HEK293 (cell line): ENCODE measurements at regions not wholly inside any gene's neighbourhood (a gene's known extent, or its start where the extent isn't known, plus 50 kb on each side); places are given as distances from the start of the nearest gene placed in this dataset.

Source experiments
- CTCF ChIA-PET: fragments of 350-600 bp; formaldehyde crosslinking; extraction: SDS; loops from one replicate; lab custom pipeline; 2021; ENCODE audit warnings: antibody characterized with exemption; lab: Yijun Ruan, JAX
- POLR2A ChIA-PET: fragments of 300-600 bp; formaldehyde crosslinking; extraction: SDS; loops from one replicate; lab custom pipeline; 2020; ENCODE audit warnings: antibody characterized with exemption, inconsistent platforms; lab: Yijun Ruan, JAX
- H3K27ac ChIP-seq: fragments of 200-500 bp; sonication (Bioruptor generic); 2 replicates; pipeline ENCODE4 v1.5.1; 2014; ENCODE audit warnings: low read depth, low read length, control low read depth, inconsistent platforms; ENCODE audit errors: extremely low read depth
- H3K36me3 ChIP-seq, 2 experiments: fragments of 200-500 bp in 1 of 2; sonication (Bioruptor generic) in 1 of 2; 1 replicate in 1 of 2; 2 replicates in 1 of 2; pipeline ENCODE4 v1.5.1; 2014 to 2017; ENCODE audit warnings: inconsistent platforms in 2 of 2, low read length in 2 of 2; ENCODE audit not compliant: control insufficient read depth in 2 of 2, insufficient read depth in 1 of 2
- H3K4me1 ChIP-seq: fragments of 200-500 bp; sonication (Bioruptor generic); 2 replicates; pipeline ENCODE4 v1.5.1; 2014; ENCODE audit warnings: mild to moderate bottlenecking, low read length, inconsistent platforms; ENCODE audit not compliant: control insufficient read depth, insufficient read depth
- H3K4me3 ChIP-seq: 2 replicates; pipeline ENCODE4 v1.5.1; 2011; ENCODE audit warnings: low read depth, mild to moderate bottlenecking, control low read depth, low read length, moderate library complexity
- H3K9me3 ChIP-seq: fragments of 200-500 bp; sonication (Bioruptor generic); 2 replicates; pipeline ENCODE4 v1.5.1; 2014; ENCODE audit warnings: low read depth, low read length, inconsistent platforms; ENCODE audit not compliant: control insufficient read depth, insufficient read depth
- EGR2 ChIP-seq: fragments of 450-650 bp; formaldehyde crosslinking; IDR thresholded peaks from 2 replicates; pipeline ENCODE4 v1.5.1; 2016; ENCODE audit warnings: low read depth, missing biosample characterization, missing genetic modification characterization
- GLIS1 ChIP-seq: fragments of 450-650 bp; formaldehyde crosslinking; IDR thresholded peaks from 2 replicates; pipeline ENCODE4 v1.5.1; 2016; ENCODE audit warnings: missing biosample characterization, missing genetic modification characterization
- HOXA7 ChIP-seq: sonication (generic); formaldehyde crosslinking; IDR thresholded peaks from 2 replicates; pipeline ENCODE4 v1.8.1; 2022; ENCODE audit warnings: missing genetic modification reagents, borderline replicate concordance
- HOXD13 ChIP-seq: sonication (generic); formaldehyde crosslinking; IDR thresholded peaks from 2 replicates; pipeline ENCODE4 v1.8.0; 2022; ENCODE audit warnings: missing genetic modification reagents, borderline replicate concordance
- OSR2 ChIP-seq: fragments of 450-650 bp; formaldehyde crosslinking; IDR thresholded peaks from 2 replicates; pipeline ENCODE4 v1.5.1; 2016; ENCODE audit warnings: missing biosample characterization, missing genetic modification characterization
- SALL2 ChIP-seq: fragments of 450-650 bp; formaldehyde crosslinking; IDR thresholded peaks from 2 replicates; pipeline ENCODE4 v1.5.0; 2017; ENCODE audit warnings: missing biosample characterization, mild to moderate bottlenecking, missing genetic modification characterization, borderline replicate concordance
- SCRT1 ChIP-seq: fragments of 450-650 bp; formaldehyde crosslinking; IDR thresholded peaks from 2 replicates; pipeline ENCODE4 v1.5.1; 2016; ENCODE audit warnings: missing biosample characterization, missing genetic modification characterization, borderline replicate concordance
- ZNF138 ChIP-seq: fragments of 450-650 bp; formaldehyde crosslinking; IDR thresholded peaks from 2 replicates; pipeline ENCODE4 v1.5.1; 2016; ENCODE audit warnings: missing biosample characterization, missing genetic modification characterization, borderline replicate concordance
- ZNF16 ChIP-seq: fragments of 450-650 bp; formaldehyde crosslinking; IDR thresholded peaks from 2 replicates; pipeline ENCODE4 v1.5.1; 2016; ENCODE audit warnings: low read depth, missing biosample characterization, missing genetic modification characterization
- ZNF169 ChIP-seq: fragments of 450-650 bp; formaldehyde crosslinking; IDR thresholded peaks from 2 replicates; pipeline ENCODE4 v1.5.1; 2016; ENCODE audit warnings: missing biosample characterization, missing genetic modification characterization
- ZNF214 ChIP-seq: fragments of 450-650 bp; formaldehyde crosslinking; IDR thresholded peaks from 2 replicates; pipeline ENCODE4 v1.5.1; 2017; ENCODE audit warnings: missing biosample characterization, mild to moderate bottlenecking, missing genetic modification characterization, borderline replicate concordance
- ZNF223 ChIP-seq: fragments of 450-650 bp; formaldehyde crosslinking; IDR thresholded peaks from 2 replicates; pipeline ENCODE4 v1.5.1; 2016; ENCODE audit warnings: missing biosample characterization, missing genetic modification characterization
- ZNF292 ChIP-seq: fragments of 450-650 bp; formaldehyde crosslinking; IDR thresholded peaks from 2 replicates; pipeline ENCODE4 v1.5.1; 2016; ENCODE audit warnings: low read depth, missing biosample characterization, missing genetic modification characterization, borderline replicate concordance
- ZNF302 ChIP-seq: fragments of 450-650 bp; formaldehyde crosslinking; IDR thresholded peaks from 2 replicates; pipeline ENCODE4 v1.5.1; 2016; ENCODE audit warnings: missing biosample characterization, missing genetic modification characterization, low read depth
- ZNF350 ChIP-seq: fragments of 450-650 bp; formaldehyde crosslinking; IDR thresholded peaks from 2 replicates; pipeline ENCODE4 v1.5.0; 2017; ENCODE audit warnings: missing biosample characterization, mild to moderate bottlenecking, missing genetic modification characterization
- ZNF366 ChIP-seq: fragments of 450-650 bp; formaldehyde crosslinking; conservative IDR thresholded peaks from 2 replicates; pipeline ENCODE4 v1.5.1; 2016; ENCODE audit warnings: missing biosample characterization, missing genetic modification characterization
- ZNF423 ChIP-seq: fragments of 450-650 bp; formaldehyde crosslinking; IDR thresholded peaks from 2 replicates; pipeline ENCODE4 v1.5.1; 2016; ENCODE audit warnings: missing biosample characterization, missing genetic modification characterization
- ZNF510 ChIP-seq: fragments of 450-650 bp; formaldehyde crosslinking; IDR thresholded peaks from 2 replicates; pipeline ENCODE4 v1.5.1; 2018; ENCODE audit warnings: mild to moderate bottlenecking, missing genetic modification characterization, missing biosample characterization; ENCODE audit not compliant: insufficient replicate concordance
- ZNF777 ChIP-seq: fragments of 450-650 bp; formaldehyde crosslinking; IDR thresholded peaks from 2 replicates; pipeline ENCODE4 v1.5.1; 2017; ENCODE audit warnings: missing biosample characterization, missing genetic modification characterization, borderline replicate concordance
- ZNF791 ChIP-seq: fragments of 450-650 bp; formaldehyde crosslinking; IDR thresholded peaks from 2 replicates; pipeline ENCODE4 v1.5.1; 2016; ENCODE audit warnings: missing biosample characterization, missing genetic modification characterization
- ZNF843 ChIP-seq: fragments of 450-650 bp; formaldehyde crosslinking; IDR thresholded peaks from 2 replicates; pipeline ENCODE4 v1.5.1; 2016; ENCODE audit warnings: missing biosample characterization, missing genetic modification characterization
- TF ChIP-seq, protein P1 (sequence below): fragments of 450-650 bp; formaldehyde crosslinking; IDR thresholded peaks from 2 replicates; pipeline ENCODE4 v1.5.1; 2016; ENCODE audit warnings: missing biosample characterization, missing genetic modification characterization
- TF ChIP-seq, protein P2 (sequence below): fragments of 450-650 bp; formaldehyde crosslinking; IDR thresholded peaks from 2 replicates; pipeline ENCODE4 v1.5.1; 2016; ENCODE audit warnings: missing biosample characterization, missing genetic modification characterization
- TF ChIP-seq, protein P3 (sequence below): fragments of 450-650 bp; formaldehyde crosslinking; IDR thresholded peaks from 2 replicates; pipeline ENCODE4 v1.5.1; 2017; ENCODE audit warnings: missing biosample characterization, missing genetic modification characterization
- TF ChIP-seq, protein P4 (sequence below): fragments of 450-650 bp; formaldehyde crosslinking; IDR thresholded peaks from 2 replicates; pipeline ENCODE4 v1.5.1; 2016; ENCODE audit warnings: missing biosample characterization, missing genetic modification characterization

DNA sequence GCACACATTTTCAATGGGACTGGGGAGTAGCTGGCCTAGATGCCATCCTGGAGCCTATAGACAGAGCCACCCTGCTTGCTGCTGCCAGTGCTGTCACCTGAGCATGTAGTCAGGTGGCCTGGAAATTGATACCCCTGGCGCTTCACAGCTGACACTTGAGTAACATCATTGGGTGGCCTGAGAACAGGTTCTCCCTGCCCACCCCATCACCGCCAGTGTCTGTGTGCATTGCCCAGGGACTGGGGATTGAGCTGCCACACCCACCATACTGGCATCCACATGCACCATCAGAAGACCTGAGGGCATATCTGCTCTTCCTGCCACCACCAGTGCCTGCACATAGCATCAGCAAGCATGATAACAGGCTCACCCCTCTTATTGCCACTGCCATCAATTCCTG is 1142.9 kb upstream of the PABPC4L start:
- ChIA-PET CTCF (no interaction called here), POLR2A (no interaction called here)
- TF ChIP-seq OSR2 (no peak), EGR2 (tag by site-specific recombination) (no peak), ZNF510 (tag by site-specific recombination) (no peak), ZNF138 (no peak), ZNF302 (tag by site-specific recombination) (no peak), ZNF292 (no peak), SCRT1 (tag by site-specific recombination) (no peak), GLIS1 (no peak), ZNF423 (tag by site-specific recombination) (no peak), ZNF169 (no peak)
- TF ChIP-seq, protein P1, sequence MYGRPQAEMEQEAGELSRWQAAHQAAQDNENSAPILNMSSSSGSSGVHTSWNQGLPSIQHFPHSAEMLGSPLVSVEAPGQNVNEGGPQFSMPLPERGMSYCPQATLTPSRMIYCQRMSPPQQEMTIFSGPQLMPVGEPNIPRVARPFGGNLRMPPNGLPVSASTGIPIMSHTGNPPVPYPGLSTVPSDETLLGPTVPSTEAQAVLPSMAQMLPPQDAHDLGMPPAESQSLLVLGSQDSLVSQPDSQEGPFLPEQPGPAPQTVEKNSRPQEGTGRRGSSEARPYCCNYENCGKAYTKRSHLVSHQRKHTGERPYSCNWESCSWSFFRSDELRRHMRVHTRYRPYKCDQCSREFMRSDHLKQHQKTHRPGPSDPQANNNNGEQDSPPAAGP (tag by site-specific recombination) = no peak
- TF ChIP-seq, protein P2, sequence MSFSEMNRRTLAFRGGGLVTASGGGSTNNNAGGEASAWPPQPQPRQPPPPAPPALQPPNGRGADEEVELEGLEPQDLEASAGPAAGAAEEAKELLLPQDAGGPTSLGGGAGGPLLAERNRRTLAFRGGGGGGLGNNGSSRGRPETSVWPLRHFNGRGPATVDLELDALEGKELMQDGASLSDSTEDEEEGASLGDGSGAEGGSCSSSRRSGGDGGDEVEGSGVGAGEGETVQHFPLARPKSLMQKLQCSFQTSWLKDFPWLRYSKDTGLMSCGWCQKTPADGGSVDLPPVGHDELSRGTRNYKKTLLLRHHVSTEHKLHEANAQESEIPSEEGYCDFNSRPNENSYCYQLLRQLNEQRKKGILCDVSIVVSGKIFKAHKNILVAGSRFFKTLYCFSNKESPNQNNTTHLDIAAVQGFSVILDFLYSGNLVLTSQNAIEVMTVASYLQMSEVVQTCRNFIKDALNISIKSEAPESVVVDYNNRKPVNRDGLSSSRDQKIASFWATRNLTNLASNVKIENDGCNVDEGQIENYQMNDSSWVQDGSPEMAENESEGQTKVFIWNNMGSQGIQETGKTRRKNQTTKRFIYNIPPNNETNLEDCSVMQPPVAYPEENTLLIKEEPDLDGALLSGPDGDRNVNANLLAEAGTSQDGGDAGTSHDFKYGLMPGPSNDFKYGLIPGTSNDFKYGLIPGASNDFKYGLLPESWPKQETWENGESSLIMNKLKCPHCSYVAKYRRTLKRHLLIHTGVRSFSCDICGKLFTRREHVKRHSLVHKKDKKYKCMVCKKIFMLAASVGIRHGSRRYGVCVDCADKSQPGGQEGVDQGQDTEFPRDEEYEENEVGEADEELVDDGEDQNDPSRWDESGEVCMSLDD = no peak
- TF ChIP-seq, protein P3, sequence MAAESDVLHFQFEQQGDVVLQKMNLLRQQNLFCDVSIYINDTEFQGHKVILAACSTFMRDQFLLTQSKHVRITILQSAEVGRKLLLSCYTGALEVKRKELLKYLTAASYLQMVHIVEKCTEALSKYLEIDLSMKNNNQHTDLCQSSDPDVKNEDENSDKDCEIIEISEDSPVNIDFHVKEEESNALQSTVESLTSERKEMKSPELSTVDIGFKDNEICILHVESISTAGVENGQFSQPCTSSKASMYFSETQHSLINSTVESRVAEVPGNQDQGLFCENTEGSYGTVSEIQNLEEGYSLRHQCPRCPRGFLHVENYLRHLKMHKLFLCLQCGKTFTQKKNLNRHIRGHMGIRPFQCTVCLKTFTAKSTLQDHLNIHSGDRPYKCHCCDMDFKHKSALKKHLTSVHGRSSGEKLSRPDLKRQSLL (tag by site-specific recombination) = no peak
- Histone ChIP-seq H3K4me3 (no peak overlapping the region), H3K36me3 (no peaks in the 10 kb centered on the region), H3K27ac (no peak overlapping the region), H3K9me3 (no peaks in the 10 kb centered on the region), H3K4me1 (no peaks in the 10 kb centered on the region)

DNA sequence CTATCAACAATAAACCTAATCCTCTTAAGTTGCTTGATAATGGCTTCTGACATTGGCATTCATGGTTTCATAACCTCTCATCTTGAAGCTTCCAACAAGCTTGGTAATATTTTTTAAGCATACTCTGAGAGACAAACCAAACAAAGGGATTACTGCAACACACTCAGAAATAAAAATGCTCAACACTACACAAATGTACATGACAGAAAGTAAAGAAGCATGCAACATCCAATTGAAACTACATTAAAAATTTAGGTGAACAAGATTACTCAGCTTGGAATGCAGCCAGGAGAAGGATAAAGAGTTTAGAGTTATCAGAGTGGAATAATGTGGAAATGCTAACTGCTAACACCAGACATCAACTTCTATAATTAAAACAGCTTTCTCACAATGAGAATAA is 1136.6 kb upstream of the PABPC4L start:
- no peaks in the 10 kb centered on the region for H3K9me3 ChIP-seq
- no peak overlapping the region for H3K27ac ChIP-seq
- H3K4me1 ChIP-seq = no peaks in the 10 kb centered on the region
- POLR2A ChIA-PET = no interaction called here
- CTCF ChIA-PET = no interaction called here
- H3K4me3 ChIP-seq = no peak overlapping the region
- no peaks in the 10 kb centered on the region for H3K36me3 ChIP-seq
- no peak for TF ChIP-seq SALL2 (tag by site-specific recombination)
- TF ChIP-seq SCRT1 (tag by site-specific recombination) = no peak
- no peak for TF ChIP-seq HOXD13
- TF ChIP-seq ZNF214 (tag by site-specific recombination) = no peak
- no peak for TF ChIP-seq HOXA7
- TF ChIP-seq ZNF777 = no peak
- TF ChIP-seq, protein P4, sequence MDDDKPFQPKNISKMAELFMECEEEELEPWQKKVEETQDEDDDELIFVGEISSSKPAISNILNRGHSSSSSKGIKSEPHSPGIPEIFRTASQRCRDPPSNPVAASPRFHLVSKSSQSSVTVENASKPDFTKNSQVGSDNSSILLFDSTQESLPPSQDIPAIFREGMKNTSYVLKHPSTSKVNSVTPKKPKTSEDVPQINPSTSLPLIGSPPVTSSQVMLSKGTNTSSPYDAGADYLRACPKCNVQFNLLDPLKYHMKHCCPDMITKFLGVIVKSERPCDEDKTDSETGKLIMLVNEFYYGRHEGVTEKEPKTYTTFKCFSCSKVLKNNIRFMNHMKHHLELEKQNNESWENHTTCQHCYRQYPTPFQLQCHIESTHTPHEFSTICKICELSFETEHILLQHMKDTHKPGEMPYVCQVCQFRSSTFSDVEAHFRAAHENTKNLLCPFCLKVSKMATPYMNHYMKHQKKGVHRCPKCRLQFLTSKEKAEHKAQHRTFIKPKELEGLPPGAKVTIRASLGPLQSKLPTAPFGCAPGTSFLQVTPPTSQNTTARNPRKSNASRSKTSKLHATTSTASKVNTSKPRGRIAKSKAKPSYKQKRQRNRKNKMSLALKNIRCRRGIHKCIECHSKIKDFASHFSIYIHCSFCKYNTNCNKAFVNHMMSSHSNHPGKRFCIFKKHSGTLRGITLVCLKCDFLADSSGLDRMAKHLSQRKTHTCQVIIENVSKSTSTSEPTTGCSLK (tag by site-specific recombination) = no peak
- TF ChIP-seq ZNF843 (tag by site-specific recombination) = no peak
- no peak for TF ChIP-seq ZNF366 (tag by site-specific recombination)
- TF ChIP-seq ZNF791 (tag by site-specific recombination) = no peak
- no peak for TF ChIP-seq OSR2
- TF ChIP-seq, protein P2 = no peak
- TF ChIP-seq ZNF223 (tag by site-specific recombination) = no peak
- TF ChIP-seq ZNF16 (tag by site-specific recombination) = no peak
- TF ChIP-seq ZNF350 (tag by site-specific recombination) = no peak
